ENCODE measurements at regions not wholly inside any gene's neighbourhood (a gene's known extent, or its start where the extent isn't known, plus 50 kb on each side); places are given as distances from the start of the nearest gene placed in this dataset.

- no peak overlapping the region for H3K4me3 ChIP-seq (ENCODE audit: low read depth, low read length)
- ChIA-PET POLR2A (no interaction called here), CTCF (no interaction called here)
- DNase-seq (ENCODE audit: low read depth, low spot score), result no peak
- TF ChIP-seq, protein P1, sequence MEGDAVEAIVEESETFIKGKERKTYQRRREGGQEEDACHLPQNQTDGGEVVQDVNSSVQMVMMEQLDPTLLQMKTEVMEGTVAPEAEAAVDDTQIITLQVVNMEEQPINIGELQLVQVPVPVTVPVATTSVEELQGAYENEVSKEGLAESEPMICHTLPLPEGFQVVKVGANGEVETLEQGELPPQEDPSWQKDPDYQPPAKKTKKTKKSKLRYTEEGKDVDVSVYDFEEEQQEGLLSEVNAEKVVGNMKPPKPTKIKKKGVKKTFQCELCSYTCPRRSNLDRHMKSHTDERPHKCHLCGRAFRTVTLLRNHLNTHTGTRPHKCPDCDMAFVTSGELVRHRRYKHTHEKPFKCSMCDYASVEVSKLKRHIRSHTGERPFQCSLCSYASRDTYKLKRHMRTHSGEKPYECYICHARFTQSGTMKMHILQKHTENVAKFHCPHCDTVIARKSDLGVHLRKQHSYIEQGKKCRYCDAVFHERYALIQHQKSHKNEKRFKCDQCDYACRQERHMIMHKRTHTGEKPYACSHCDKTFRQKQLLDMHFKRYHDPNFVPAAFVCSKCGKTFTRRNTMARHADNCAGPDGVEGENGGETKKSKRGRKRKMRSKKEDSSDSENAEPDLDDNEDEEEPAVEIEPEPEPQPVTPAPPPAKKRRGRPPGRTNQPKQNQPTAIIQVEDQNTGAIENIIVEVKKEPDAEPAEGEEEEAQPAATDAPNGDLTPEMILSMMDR (IDR thresholded peaks at IDR 0.05; ENCODE audit: insufficient read depth, low read length, missing control alignments), result no peak
These were observed 221.2 kb downstream of the TMEM167A start for GRCh38 chr5:82855893-82856550.

DNA sequence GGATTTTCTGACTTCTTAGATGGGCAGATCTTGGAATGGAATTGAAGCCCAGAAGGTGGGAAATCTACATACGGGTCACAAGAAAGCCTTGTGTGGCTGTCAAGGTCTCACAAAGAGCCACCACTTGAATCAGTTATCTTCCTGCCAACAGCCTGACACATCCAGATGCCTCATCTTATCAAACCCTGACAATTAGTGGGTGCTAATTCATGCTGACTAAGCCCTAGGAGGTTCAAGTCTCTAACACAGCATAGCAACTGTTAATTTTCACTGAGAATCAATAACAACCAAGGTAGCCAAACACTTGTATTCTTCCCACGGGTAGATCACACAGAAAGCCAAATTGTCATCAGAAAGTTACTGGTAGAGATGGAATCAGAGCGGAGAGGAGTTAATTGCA is 222.2 kb downstream of the TMEM167A start:
- CTCF ChIA-PET, result no interaction called here
- POLR2A ChIA-PET, result no interaction called here

GRCh38 chr5:82851471-82851870 is 225.7 kb downstream of the TMEM167A start:
- TF ChIP-seq, protein P1 (IDR thresholded peaks at IDR 0.05; ENCODE audit: insufficient read depth, low read length, missing control alignments), result no peak
- no peak overlapping the region for H3K4me3 ChIP-seq (ENCODE audit: low read depth, low read length)
- CTCF ChIA-PET, result no interaction called here
- DNase-seq (ENCODE audit: low read depth, low spot score), result no peak
- POLR2A ChIA-PET, result no interaction called here

More for the DNA sequence above, 222.2 kb downstream of the TMEM167A start:
- no peak overlapping the region for H3K4me3 ChIP-seq (ENCODE audit: low read depth, low read length)
- TF ChIP-seq, protein P1 (IDR thresholded peaks at IDR 0.05; ENCODE audit: insufficient read depth, low read length, missing control alignments), result no peak
- no peak for DNase-seq (ENCODE audit: low read depth, low spot score)

DNA sequence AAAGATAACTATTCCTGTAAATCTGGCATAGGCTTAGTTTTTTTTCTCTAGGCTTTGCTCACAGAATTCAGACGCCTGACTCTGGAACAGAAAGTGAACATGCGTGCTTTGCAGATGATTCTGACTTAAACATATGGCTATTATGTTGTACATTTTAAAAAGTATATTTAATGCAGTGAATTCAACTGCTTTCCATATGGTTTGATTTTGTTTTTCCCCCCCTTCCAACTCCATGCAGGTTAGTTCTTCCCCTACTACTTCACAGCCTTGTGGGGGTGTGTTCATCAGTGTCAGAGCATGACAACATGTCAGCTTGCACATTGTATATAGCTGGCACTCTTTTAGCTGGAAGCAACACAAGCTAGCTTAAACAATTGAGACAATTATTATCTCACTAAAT is 226.8 kb downstream of the TMEM167A start:
- TF ChIP-seq, protein P1 (IDR thresholded peaks at IDR 0.05; ENCODE audit: insufficient read depth, low read length, missing control alignments), result no peak
- CTCF ChIA-PET, result no interaction called here
- no peak for DNase-seq (ENCODE audit: low read depth, low spot score)
- H3K4me3 ChIP-seq (ENCODE audit: low read depth, low read length), result no peak overlapping the region
- POLR2A ChIA-PET, result no interaction called here

- POLR2A ChIA-PET, result no interaction called here
- TF ChIP-seq, protein P1 (IDR thresholded peaks at IDR 0.05; ENCODE audit: insufficient read depth, low read length, missing control alignments), result no peak
- CTCF ChIA-PET, result no interaction called here
- no peak overlapping the region for H3K4me3 ChIP-seq (ENCODE audit: low read depth, low read length)
- no peak for DNase-seq (ENCODE audit: low read depth, low spot score)
These were observed 227.3 kb downstream of the TMEM167A start for GRCh38 chr5:82849885-82850284.

DNA sequence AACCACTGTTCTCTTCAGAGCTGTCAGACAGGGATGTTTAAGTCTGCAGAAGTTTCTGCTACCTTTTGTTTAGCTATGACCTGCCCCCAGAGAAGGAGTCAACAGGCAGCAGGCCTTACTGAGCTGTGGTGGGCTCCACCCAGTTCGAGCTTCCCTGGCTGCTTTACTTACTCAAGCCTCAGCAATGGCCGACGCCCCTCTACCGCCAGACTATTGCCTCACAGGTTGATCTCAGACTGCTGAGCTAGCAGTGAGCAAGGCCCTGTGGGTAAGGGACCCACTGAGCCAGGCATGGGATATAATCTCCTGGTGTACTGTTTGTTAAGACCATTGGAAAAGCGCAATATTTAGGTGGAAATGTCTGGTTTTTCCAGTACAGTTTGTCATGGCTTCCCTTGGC is 229.6 kb downstream of the TMEM167A start:
- TF ChIP-seq, protein P1 (IDR thresholded peaks at IDR 0.05; ENCODE audit: insufficient read depth, low read length, missing control alignments), result no peak
- CTCF ChIA-PET, result no interaction called here
- POLR2A ChIA-PET, result no interaction called here
- H3K4me3 ChIP-seq (ENCODE audit: low read depth, low read length), result no peak overlapping the region
- no peak for DNase-seq (ENCODE audit: low read depth, low spot score)
